Karpas-422 (cell line): ENCODE measurements at regions not wholly inside any gene's neighbourhood (a gene's known extent, or its start where the extent isn't known, plus 50 kb on each side); places are given as distances from the start of the nearest gene placed in this dataset.

ENCODE experiments used
- DNase-seq: peaks from one replicate; pipeline ENCODE4 v3.0.0-alpha.2; 2015
- H2AFZ ChIP-seq: fragments of 200-600 bp; sonication (generic); 2 replicates; pipeline ENCODE4 v1.6.1; 2014; ENCODE audit warnings: antibody characterized with exemption, low read length, mixed read lengths
- H3K27ac ChIP-seq: fragments of 200-600 bp; sonication (generic); 2 replicates; pipeline ENCODE4 v1.5.1; 2014; ENCODE audit warnings: mild to moderate bottlenecking, low read length, moderate library complexity
- H3K27me3 ChIP-seq: fragments of 200-600 bp; sonication (generic); 2 replicates; pipeline ENCODE4 v1.6.1; 2014; ENCODE audit warnings: low read length, mixed read lengths
- H3K36me3 ChIP-seq: fragments of 200-600 bp; sonication (generic); 2 replicates; pipeline ENCODE4 v1.6.1; 2014; ENCODE audit warnings: low read length, mixed read lengths; ENCODE audit not compliant: insufficient read depth
- H3K4me1 ChIP-seq: fragments of 200-600 bp; sonication (generic); 2 replicates; pipeline ENCODE4 v1.6.1; 2014; ENCODE audit warnings: mild to moderate bottlenecking, low read length, mixed read lengths
- H3K4me2 ChIP-seq: fragments of 200-600 bp; sonication (generic); 2 replicates; pipeline ENCODE4 v1.6.1; 2014; ENCODE audit warnings: low read length, low read depth, mild to moderate bottlenecking; ENCODE audit not compliant: poor library complexity, severe bottlenecking
- H3K4me3 ChIP-seq: fragments of 200-600 bp; sonication (generic); 2 replicates; pipeline ENCODE4 v1.5.1; 2014; ENCODE audit warnings: mild to moderate bottlenecking, antibody characterized with exemption, low read length, mixed read lengths
- H3K79me2 ChIP-seq: fragments of 200-600 bp; sonication (generic); 2 replicates; pipeline ENCODE4 v1.6.1; 2014; ENCODE audit warnings: mild to moderate bottlenecking, low read length, mixed read lengths
- H3K9ac ChIP-seq: fragments of 200-600 bp; sonication (generic); 2 replicates; pipeline ENCODE4 v1.6.0; 2014; ENCODE audit warnings: low read length
- H3K9me2 ChIP-seq: fragments of 200-600 bp; sonication (generic), shearing (Covaris generic); replicated peaks from 2 replicates; pipeline ENCODE4 v1.6.0; 2014; ENCODE audit warnings: mild to moderate bottlenecking, low read length, moderate library complexity; ENCODE audit not compliant: insufficient read depth
- H3K9me3 ChIP-seq: fragments of 300-700, 200-600 bp; sonication (generic); 2 replicates; pipeline ENCODE4 v1.6.1; 2014; ENCODE audit warnings: low read length, mixed read lengths
- H4K20me1 ChIP-seq: fragments of 200-600 bp; sonication (generic); 2 replicates; pipeline ENCODE4 v1.6.1; 2014; ENCODE audit warnings: mild to moderate bottlenecking, antibody characterized with exemption, low read length, low read depth; ENCODE audit not compliant: insufficient read depth

DNA sequence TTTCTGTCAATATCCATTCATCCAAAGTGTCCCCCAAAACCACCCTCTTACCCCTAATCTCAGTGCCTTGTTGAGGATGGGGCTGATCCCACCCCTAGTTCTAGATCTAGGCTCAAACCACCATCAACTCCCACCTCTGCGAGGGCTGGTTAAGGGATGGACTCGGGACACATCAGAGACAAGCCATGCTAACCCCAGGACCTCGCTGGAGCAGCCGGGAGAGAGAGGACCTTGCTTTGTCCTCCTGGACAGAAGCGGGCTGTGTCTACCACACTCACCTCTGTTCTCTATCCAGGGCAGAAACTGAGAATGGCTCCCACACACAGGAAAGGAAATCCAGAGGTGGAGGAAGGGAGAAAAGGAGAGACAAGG lies 90.8 kb upstream of the UQCRFS1 start:
- no peaks in the 10 kb centered on the region for H3K36me3 ChIP-seq
- H3K79me2 ChIP-seq, result no peaks in the 10 kb centered on the region
- H3K4me1 ChIP-seq, result no peaks in the 10 kb centered on the region; the same call in 1 of the 2 replicates
- H2AFZ ChIP-seq, result no peak overlapping the region
- no peak overlapping the region for H3K27ac ChIP-seq
- no peak overlapping the region for H3K9ac ChIP-seq
- H3K9me3 ChIP-seq, result no peaks in the 10 kb centered on the region
- H3K9me2 ChIP-seq, result no peaks in the 10 kb centered on the region
- no peak overlapping the region for H3K4me2 ChIP-seq
- H3K4me3 ChIP-seq, result no peak overlapping the region
- no peak for DNase-seq
- no peaks in the 10 kb centered on the region for H4K20me1 ChIP-seq
- H3K27me3 ChIP-seq, result no peaks in the 10 kb centered on the region

DNA sequence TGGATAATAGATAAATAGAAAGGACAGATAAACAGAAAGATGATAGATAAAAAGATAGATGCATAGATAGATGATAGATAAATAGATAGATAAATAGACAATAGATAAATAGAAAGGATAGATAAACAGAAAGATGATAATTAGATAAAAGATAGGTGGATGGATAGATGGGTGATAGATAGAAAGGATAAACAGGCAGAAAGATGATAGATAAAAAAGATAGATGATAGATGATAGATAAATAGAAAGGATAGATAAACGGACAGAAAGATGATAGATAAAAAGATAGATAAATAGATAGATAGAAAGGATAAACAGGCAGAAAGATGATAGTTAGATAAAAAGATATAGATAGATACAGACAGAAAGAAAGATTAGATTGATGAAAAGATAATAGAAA lies 92.3 kb upstream of the UQCRFS1 start:
- Histone ChIP-seq H3K4me1 (no peaks in the 10 kb centered on the region), H3K9ac (no peak overlapping the region), H3K27ac (no peak overlapping the region), H2AFZ (no peak overlapping the region), H3K9me3 (no peaks in the 10 kb centered on the region), H3K79me2 (no peaks in the 10 kb centered on the region), H3K9me2 (no peaks in the 10 kb centered on the region), H3K27me3 (no peaks in the 10 kb centered on the region), H4K20me1 (no peaks in the 10 kb centered on the region), H3K4me2 (no peak overlapping the region), H3K4me3 (no peak overlapping the region), H3K36me3 (no peaks in the 10 kb centered on the region)
- DNase-seq, result no peak

DNA sequence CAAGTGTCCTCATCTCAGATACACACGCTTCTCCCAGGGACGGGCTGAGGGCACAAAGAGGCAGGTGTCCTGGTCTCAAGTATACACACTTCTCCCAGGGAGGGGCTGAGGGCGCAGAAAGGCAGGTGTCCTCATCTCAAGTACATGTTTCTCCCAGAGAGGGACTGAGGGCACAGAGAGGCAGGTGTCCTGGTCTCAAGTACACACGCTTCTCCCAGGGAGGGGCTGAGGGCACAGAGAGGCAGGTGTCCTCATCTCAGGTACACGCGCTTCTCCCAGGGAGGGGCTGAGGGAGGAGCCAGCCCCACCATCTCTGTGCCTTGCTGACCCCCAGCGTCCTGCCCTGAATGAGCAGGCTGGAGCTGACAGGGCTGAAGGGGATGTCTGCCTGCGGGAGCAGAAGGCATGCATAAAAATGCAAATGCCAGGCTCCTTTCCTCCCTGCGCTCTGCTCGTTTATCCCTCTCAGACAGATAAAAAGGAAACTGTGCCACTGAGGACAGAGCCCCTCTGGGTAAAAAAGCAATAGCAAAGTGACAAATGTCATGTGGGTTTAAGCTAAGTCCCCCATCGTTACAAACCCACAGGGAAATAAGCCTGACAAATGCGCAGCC lies 96.1 kb upstream of the UQCRFS1 start:
- Histone ChIP-seq H4K20me1 (no peaks in the 10 kb centered on the region), H3K27me3 (0 out of 2 replicates have a peak, but pooled peaks cover 2% of the 10 kb centered on the region), H3K27ac (no peak overlapping the region), H3K79me2 (no peaks in the 10 kb centered on the region), H3K9me2 (no peaks in the 10 kb centered on the region), H3K36me3 (no peaks in the 10 kb centered on the region), H3K9ac (no peak overlapping the region), H3K9me3 (no peaks in the 10 kb centered on the region), H3K4me3 (no peak overlapping the region), H3K4me2 (no peak overlapping the region), H2AFZ (no peak overlapping the region), H3K4me1 (no peaks in the 10 kb centered on the region)
- DNase-seq, result no peak

DNA sequence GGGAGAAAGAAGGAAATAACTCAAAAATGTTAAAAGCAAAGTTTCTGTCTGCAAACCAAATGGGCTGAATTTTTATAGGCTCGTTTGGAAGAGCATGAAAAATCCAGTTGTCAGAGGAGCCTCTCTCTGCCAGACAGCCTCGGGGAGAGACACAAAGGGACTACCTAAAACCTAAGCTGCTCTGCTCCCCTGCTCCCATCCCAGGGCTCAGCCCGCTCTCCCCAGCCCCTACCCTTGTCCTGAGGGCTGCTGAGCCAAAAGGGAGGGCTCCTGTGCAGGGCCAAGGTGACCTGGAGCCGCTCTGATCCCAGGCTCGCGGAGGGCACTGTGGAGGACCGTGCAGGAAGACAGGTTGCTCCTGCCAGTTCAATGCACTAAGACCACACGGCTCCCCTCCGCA lies 96.7 kb upstream of the UQCRFS1 start:
- no peak for DNase-seq
- Histone ChIP-seq H3K27me3 (0 out of 2 replicates have a peak, but pooled peaks cover 2% of the 10 kb centered on the region), H3K9me2 (no peaks in the 10 kb centered on the region), H2AFZ (no peak overlapping the region), H3K9me3 (no peaks in the 10 kb centered on the region), H3K9ac (no peak overlapping the region), H3K36me3 (no peaks in the 10 kb centered on the region), H3K4me2 (no peak overlapping the region), H3K27ac (no peak overlapping the region), H3K79me2 (no peaks in the 10 kb centered on the region), H3K4me1 (no peaks in the 10 kb centered on the region), H3K4me3 (no peak overlapping the region), H4K20me1 (no peaks in the 10 kb centered on the region)

DNA sequence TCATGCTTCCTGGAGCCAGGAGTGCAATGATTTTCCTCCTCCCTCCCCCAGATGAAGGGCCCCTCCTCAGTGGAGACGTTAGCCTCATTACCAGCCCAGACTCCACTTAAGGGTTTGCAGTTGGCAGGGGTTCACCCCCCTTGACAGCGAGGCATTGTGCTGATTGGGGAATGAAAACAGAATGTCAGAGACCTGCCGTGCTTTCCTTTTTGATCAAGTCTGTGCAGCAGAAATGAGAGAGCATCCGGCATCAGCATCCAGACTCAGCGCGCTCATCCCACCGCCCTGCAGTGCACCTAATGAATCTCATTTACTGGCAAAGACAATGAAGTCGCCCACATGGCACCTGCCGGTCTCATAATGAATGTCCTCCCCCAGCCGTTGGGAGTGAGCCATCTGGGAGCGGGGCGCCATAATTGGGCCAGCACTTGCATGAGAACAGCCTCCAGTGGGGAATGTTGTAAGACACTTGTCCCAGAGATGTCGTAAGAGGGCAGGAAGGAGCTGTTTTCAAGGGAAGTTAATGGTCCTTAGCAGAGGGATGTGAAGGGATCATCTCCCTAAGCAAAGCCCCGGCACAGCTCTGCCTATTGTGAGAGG lies 98.3 kb upstream of the UQCRFS1 start:
- Histone ChIP-seq H4K20me1 (no peaks in the 10 kb centered on the region), H3K4me3 (no peak overlapping the region), H3K4me1 (peaks cover 10% of the 10 kb centered on the region), H3K27ac (no peak overlapping the region), H3K9ac (no peak overlapping the region), H3K4me2 (no peak overlapping the region), H3K36me3 (no peaks in the 10 kb centered on the region), H3K79me2 (no peaks in the 10 kb centered on the region), H2AFZ (no peak overlapping the region), H3K9me3 (no peaks in the 10 kb centered on the region), H3K9me2 (no peaks in the 10 kb centered on the region), H3K27me3 (0 out of 2 replicates have a peak, but pooled peaks cover 2% of the 10 kb centered on the region)
- DNase-seq, result no peak

- no peak overlapping the region for H3K9ac ChIP-seq
- no peaks in the 10 kb centered on the region for H3K9me3 ChIP-seq
- DNase-seq, result no peak
- H4K20me1 ChIP-seq, result no peaks in the 10 kb centered on the region
- no peaks in the 10 kb centered on the region for H3K36me3 ChIP-seq
- H2AFZ ChIP-seq, result no peak overlapping the region
- no peak overlapping the region for H3K4me2 ChIP-seq
- peaks cover 36% of the 10 kb centered on the region for H3K4me1 ChIP-seq
- H3K9me2 ChIP-seq, result no peaks in the 10 kb centered on the region
- no peak overlapping the region for H3K27ac ChIP-seq
- 0 out of 2 replicates have a peak, but pooled peaks cover 2% of the 10 kb centered on the region for H3K27me3 ChIP-seq
- no peak overlapping the region for H3K4me3 ChIP-seq
- no peaks in the 10 kb centered on the region for H3K79me2 ChIP-seq
These were observed 102.7 kb upstream of the UQCRFS1 start for GRCh38 chr19:29315556-29316190.

- no peak overlapping the region for H2AFZ ChIP-seq
- H3K36me3 ChIP-seq, result no peaks in the 10 kb centered on the region
- no peak overlapping the region for H3K27ac ChIP-seq
- no peaks in the 10 kb centered on the region for H3K27me3 ChIP-seq
- no peak overlapping the region for H3K9ac ChIP-seq
- H3K9me3 ChIP-seq, result no peaks in the 10 kb centered on the region
- H4K20me1 ChIP-seq, result no peaks in the 10 kb centered on the region
- no peak overlapping the region for H3K4me3 ChIP-seq
- H3K79me2 ChIP-seq, result no peaks in the 10 kb centered on the region
- H3K9me2 ChIP-seq, result no peaks in the 10 kb centered on the region
- no peak for DNase-seq
- peak overlapping the region; percentile 41 for H3K4me2 ChIP-seq
- H3K4me1 ChIP-seq, result peaks cover 65% of the 10 kb centered on the region
These were observed 105.6 kb upstream of the UQCRFS1 start for GRCh38 chr19:29318581-29318980.

DNA sequence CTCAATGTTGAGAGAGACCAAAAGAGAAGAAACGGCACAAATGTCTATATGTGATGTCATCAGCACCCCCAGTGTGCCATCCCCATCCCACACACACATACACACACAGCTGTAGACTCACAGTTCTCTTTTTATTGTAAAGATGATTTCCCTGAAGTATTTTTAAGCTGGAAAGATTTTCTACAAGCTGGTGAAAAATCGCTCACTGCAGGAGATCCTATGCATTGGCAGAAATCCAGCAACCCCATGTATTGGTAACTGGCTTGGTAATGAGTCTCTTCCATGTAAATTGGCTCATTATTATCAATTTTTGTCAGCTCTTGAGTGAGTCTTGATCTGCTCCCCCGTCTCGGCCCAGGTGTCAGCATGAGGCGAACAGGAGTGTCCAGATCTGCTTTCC lies 107.1 kb upstream of the UQCRFS1 start:
- Histone ChIP-seq H3K4me3 (no peak overlapping the region), H3K9ac (0 out of 2 replicates have a peak overlapping the region, but pooled peaks have one; percentile 11), H4K20me1 (no peaks in the 10 kb centered on the region), H3K4me2 (peak overlapping the region; percentile 41), H3K9me3 (no peaks in the 10 kb centered on the region), H3K27ac (peak overlapping the region; percentile 64), H3K9me2 (no peaks in the 10 kb centered on the region), H2AFZ (no peak overlapping the region), H3K36me3 (no peaks in the 10 kb centered on the region; the same call in 1 of the 2 replicates), H3K27me3 (no peaks in the 10 kb centered on the region), H3K4me1 (peaks cover 80% of the 10 kb centered on the region), H3K79me2 (no peaks in the 10 kb centered on the region)
- DNase-seq, result peak; percentile 65
